ENCODE measurements at regions not wholly inside any gene's neighbourhood (a gene's known extent, or its start where the extent isn't known, plus 50 kb on each side); places are given as distances from the start of the nearest gene placed in this dataset.
"Not testable (repeated sequence)": the region's sequence is repeated elsewhere in the genome, so short reads cannot be mapped to it uniquely, and the experiment has no call there.

DNA sequence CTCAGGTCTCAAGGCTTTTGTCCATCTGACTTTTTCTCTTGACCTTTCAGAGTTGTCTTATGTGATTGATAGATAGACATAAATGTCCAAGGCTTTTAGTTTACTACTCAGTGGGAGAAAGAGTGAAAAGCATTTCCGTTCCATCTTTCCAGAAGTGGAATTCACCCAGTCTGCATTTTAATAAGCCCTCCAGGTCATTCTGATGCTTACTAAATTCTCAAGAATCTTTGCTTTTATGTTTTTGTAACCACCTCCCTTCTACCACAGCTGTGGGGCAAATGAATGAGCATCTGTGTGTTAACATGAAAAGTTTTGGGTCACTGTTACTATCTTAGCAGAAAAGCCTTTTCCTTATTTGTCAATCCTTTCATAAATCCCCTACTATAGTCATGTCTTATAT lies 251.4 kb downstream of the LRIG3 start:
- Histone ChIP-seq H3K36me3 (ENCODE audit: control insufficient read depth, insufficient read depth, low read length) (no peaks in the 10 kb centered on the region), H3K4me3 (ENCODE audit: low read depth, low read length) (no peak overlapping the region), H3K27me3 (ENCODE audit: control insufficient read depth, insufficient read depth, low read length) (no peaks in the 10 kb centered on the region)
- POLR2A ChIA-PET = no interaction called here
- DNase-seq (ENCODE audit: low read depth) = peak; percentile 91
- CTCF ChIA-PET = interaction anchor here (1.1 to 1.2 kb wide), 2 partner anchors 29 to 129 kb away, joined by 5 read pairs; no protein-coding TSS in a partner anchor
- TF ChIP-seq CTCF (IDR thresholded peaks at IDR 0.05; ENCODE audit: insufficient read depth, low read depth, low read length) = no peak

GRCh38 chr12:58670623-58671022 lies 249.7 kb downstream of the LRIG3 start:
- Histone ChIP-seq H3K36me3 (ENCODE audit: control insufficient read depth, insufficient read depth, low read length) (no peaks in the 10 kb centered on the region), H3K4me3 (ENCODE audit: low read depth, low read length) (no peak overlapping the region), H3K27me3 (ENCODE audit: control insufficient read depth, insufficient read depth, low read length) (no peaks in the 10 kb centered on the region)
- POLR2A ChIA-PET = no interaction called here
- no peak for DNase-seq (ENCODE audit: low read depth)
- CTCF ChIA-PET = no interaction called here
- no peak for TF ChIP-seq CTCF (IDR thresholded peaks at IDR 0.05; ENCODE audit: insufficient read depth, low read depth, low read length)

- POLR2A ChIA-PET = no interaction called here
- H3K27me3 ChIP-seq (ENCODE audit: control insufficient read depth, insufficient read depth, low read length) = no peaks in the 10 kb centered on the region
- CTCF ChIA-PET = interaction anchor here (1.0 kb wide), 1 partner anchor 21 kb away, joined by 4 read pairs; no protein-coding TSS in a partner anchor
- DNase-seq (ENCODE audit: low read depth) = no peak
- no peak overlapping the region for H3K4me3 ChIP-seq (ENCODE audit: low read depth, low read length)
- no peaks in the 10 kb centered on the region for H3K36me3 ChIP-seq (ENCODE audit: control insufficient read depth, insufficient read depth, low read length)
- TF ChIP-seq CTCF (IDR thresholded peaks at IDR 0.05; ENCODE audit: insufficient read depth, low read depth, low read length) = no peak
Observed at GRCh38 chr12:58671196-58671595, 249.1 kb downstream of the LRIG3 start.

GRCh38 chr12:58673021-58673420 lies 247.3 kb downstream of the LRIG3 start:
- no peak for TF ChIP-seq CTCF (IDR thresholded peaks at IDR 0.05; ENCODE audit: insufficient read depth, low read depth, low read length)
- no peaks in the 10 kb centered on the region for H3K27me3 ChIP-seq (ENCODE audit: control insufficient read depth, insufficient read depth, low read length)
- no peak overlapping the region for H3K4me3 ChIP-seq (ENCODE audit: low read depth, low read length)
- CTCF ChIA-PET = no interaction called here
- no peak for DNase-seq (ENCODE audit: low read depth)
- H3K36me3 ChIP-seq (ENCODE audit: control insufficient read depth, insufficient read depth, low read length) = no peaks in the 10 kb centered on the region
- POLR2A ChIA-PET = no interaction called here

- DNase-seq (ENCODE audit: low read depth); CTCF ChIA-PET; H3K36me3 ChIP-seq (ENCODE audit: control insufficient read depth, insufficient read depth, low read length); H3K4me3 ChIP-seq (ENCODE audit: low read depth, low read length); POLR2A ChIA-PET; H3K27me3 ChIP-seq (ENCODE audit: control insufficient read depth, insufficient read depth, low read length): not testable (repeated sequence)
Observed at GRCh38 chr12:58677833-58678232, 242.5 kb downstream of the LRIG3 start.

DNA sequence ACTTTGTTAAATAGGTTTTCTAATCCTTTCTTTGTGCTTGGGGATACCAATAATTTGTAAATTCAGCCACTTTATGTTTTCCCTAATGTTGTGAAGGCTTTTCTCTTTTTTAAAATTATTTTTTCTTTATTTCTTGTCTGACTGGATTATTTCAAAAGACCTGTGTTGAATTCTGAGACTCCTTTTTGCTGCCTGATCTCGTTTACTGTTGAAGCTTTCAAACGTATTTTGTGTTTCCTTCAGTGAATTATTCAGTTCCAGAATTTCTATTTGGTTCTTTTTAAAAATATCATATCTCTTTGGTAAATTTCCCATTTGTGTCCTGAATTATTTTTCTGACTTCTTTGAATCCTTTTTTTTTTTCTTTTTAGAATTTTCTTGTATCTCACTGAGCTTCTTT lies 241.6 kb downstream of the LRIG3 start:
- DNase-seq (ENCODE audit: low read depth) = no peak
- H3K4me3 ChIP-seq (ENCODE audit: low read depth, low read length) = no peak overlapping the region
- H3K36me3 ChIP-seq (ENCODE audit: control insufficient read depth, insufficient read depth, low read length) = no peaks in the 10 kb centered on the region

More for the DNA sequence above, 241.6 kb downstream of the LRIG3 start:
- ChIA-PET CTCF (no interaction called here), POLR2A (no interaction called here)
- TF ChIP-seq CTCF (IDR thresholded peaks at IDR 0.05; ENCODE audit: insufficient read depth, low read depth, low read length) = no peak
- no peaks in the 10 kb centered on the region for H3K27me3 ChIP-seq (ENCODE audit: control insufficient read depth, insufficient read depth, low read length)
